ENCODE measurements at regions not wholly inside any gene's neighbourhood (a gene's known extent, or its start where the extent isn't known, plus 50 kb on each side); places are given as distances from the start of the nearest gene placed in this dataset.

- TF ChIP-seq CEBPB (IDR thresholded peaks at IDR 0.05) (no peak), EGR1 (IDR thresholded peaks at IDR 0.05) (no peak), EP300 (IDR thresholded peaks at IDR 0.05; ENCODE audit: borderline replicate concordance) (no peak)
- TF ChIP-seq, protein P1, sequence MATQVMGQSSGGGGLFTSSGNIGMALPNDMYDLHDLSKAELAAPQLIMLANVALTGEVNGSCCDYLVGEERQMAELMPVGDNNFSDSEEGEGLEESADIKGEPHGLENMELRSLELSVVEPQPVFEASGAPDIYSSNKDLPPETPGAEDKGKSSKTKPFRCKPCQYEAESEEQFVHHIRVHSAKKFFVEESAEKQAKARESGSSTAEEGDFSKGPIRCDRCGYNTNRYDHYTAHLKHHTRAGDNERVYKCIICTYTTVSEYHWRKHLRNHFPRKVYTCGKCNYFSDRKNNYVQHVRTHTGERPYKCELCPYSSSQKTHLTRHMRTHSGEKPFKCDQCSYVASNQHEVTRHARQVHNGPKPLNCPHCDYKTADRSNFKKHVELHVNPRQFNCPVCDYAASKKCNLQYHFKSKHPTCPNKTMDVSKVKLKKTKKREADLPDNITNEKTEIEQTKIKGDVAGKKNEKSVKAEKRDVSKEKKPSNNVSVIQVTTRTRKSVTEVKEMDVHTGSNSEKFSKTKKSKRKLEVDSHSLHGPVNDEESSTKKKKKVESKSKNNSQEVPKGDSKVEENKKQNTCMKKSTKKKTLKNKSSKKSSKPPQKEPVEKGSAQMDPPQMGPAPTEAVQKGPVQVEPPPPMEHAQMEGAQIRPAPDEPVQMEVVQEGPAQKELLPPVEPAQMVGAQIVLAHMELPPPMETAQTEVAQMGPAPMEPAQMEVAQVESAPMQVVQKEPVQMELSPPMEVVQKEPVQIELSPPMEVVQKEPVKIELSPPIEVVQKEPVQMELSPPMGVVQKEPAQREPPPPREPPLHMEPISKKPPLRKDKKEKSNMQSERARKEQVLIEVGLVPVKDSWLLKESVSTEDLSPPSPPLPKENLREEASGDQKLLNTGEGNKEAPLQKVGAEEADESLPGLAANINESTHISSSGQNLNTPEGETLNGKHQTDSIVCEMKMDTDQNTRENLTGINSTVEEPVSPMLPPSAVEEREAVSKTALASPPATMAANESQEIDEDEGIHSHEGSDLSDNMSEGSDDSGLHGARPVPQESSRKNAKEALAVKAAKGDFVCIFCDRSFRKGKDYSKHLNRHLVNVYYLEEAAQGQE (IDR thresholded peaks at IDR 0.05; ENCODE audit: low read depth): no peak
- TF ChIP-seq, protein P2, sequence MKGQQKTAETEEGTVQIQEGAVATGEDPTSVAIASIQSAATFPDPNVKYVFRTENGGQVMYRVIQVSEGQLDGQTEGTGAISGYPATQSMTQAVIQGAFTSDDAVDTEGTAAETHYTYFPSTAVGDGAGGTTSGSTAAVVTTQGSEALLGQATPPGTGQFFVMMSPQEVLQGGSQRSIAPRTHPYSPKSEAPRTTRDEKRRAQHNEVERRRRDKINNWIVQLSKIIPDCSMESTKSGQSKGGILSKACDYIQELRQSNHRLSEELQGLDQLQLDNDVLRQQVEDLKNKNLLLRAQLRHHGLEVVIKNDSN (IDR thresholded peaks at IDR 0.05): no peak
Observed at GRCh38 chr1:5580926-5581325, 411.3 kb downstream of the NPHP4 start.

- TF ChIP-seq CEBPB (IDR thresholded peaks at IDR 0.05) (no peak), MAX (IDR thresholded peaks at IDR 0.05) (no peak), NFIC (IDR thresholded peaks at IDR 0.05) (no peak), TCF12 (IDR thresholded peaks at IDR 0.05; ENCODE audit: low read depth) (no peak), YY1 (IDR thresholded peaks at IDR 0.05; ENCODE audit: low read depth) (no peak)
- TF ChIP-seq, protein P1 (IDR thresholded peaks at IDR 0.05; ENCODE audit: low read depth): no peak
Observed at GRCh38 chr1:5579966-5580365, 412.3 kb downstream of the NPHP4 start.

GRCh38 chr1:5578690-5579089, 413.5 kb downstream of the NPHP4 start:
- TF ChIP-seq MAX (IDR thresholded peaks at IDR 0.05): no peak
- TF ChIP-seq TAF1 (IDR thresholded peaks at IDR 0.05; ENCODE audit: low read depth): no peak
- TF ChIP-seq RAD21 (IDR thresholded peaks at IDR 0.05; ENCODE audit: low read depth): no peak
- TF ChIP-seq, protein P1 (IDR thresholded peaks at IDR 0.05; ENCODE audit: low read depth): no peak
- no peak for TF ChIP-seq EGR1 (IDR thresholded peaks at IDR 0.05)
- TF ChIP-seq TEAD4 (IDR thresholded peaks at IDR 0.05): 0 out of 2 replicates have a peak, but pooled peaks have one; percentile 55
- peak; percentile 83 for TF ChIP-seq EP300 (IDR thresholded peaks at IDR 0.05; ENCODE audit: borderline replicate concordance)
- TF ChIP-seq FOXM1 (IDR thresholded peaks at IDR 0.05; ENCODE audit: borderline replicate concordance, low read depth): 0 out of 2 replicates have a peak, but pooled peaks have one; percentile 58
- no peak for TF ChIP-seq CEBPB (IDR thresholded peaks at IDR 0.05)
- TF ChIP-seq, protein P2 (IDR thresholded peaks at IDR 0.05): no peak
- TF ChIP-seq ZBTB7A (IDR thresholded peaks at IDR 0.05; ENCODE audit: low read depth): no peak
- no peak for TF ChIP-seq CREB1 (IDR thresholded peaks at IDR 0.05; ENCODE audit: low read depth)
- TF ChIP-seq YY1 (IDR thresholded peaks at IDR 0.05; ENCODE audit: low read depth): no peak
- TF ChIP-seq TCF12 (IDR thresholded peaks at IDR 0.05; ENCODE audit: low read depth): peak; percentile 73
- peak; percentile 37; the same call in 1 of the 2 replicates for TF ChIP-seq NFIC (IDR thresholded peaks at IDR 0.05)

- no peak for TF ChIP-seq TCF12 (IDR thresholded peaks at IDR 0.05; ENCODE audit: low read depth)
- TF ChIP-seq, protein P1 (IDR thresholded peaks at IDR 0.05; ENCODE audit: low read depth): no peak
- TF ChIP-seq CREB1 (IDR thresholded peaks at IDR 0.05; ENCODE audit: low read depth): no peak
- TF ChIP-seq CEBPB (IDR thresholded peaks at IDR 0.05): no peak
- TF ChIP-seq, protein P2 (IDR thresholded peaks at IDR 0.05): no peak
- no peak for TF ChIP-seq TEAD4 (IDR thresholded peaks at IDR 0.05)
- no peak for TF ChIP-seq NFIC (IDR thresholded peaks at IDR 0.05)
- no peak for TF ChIP-seq RAD21 (IDR thresholded peaks at IDR 0.05; ENCODE audit: low read depth)
- TF ChIP-seq EGR1 (IDR thresholded peaks at IDR 0.05): no peak
- TF ChIP-seq TAF1 (IDR thresholded peaks at IDR 0.05; ENCODE audit: low read depth): no peak
- no peak for TF ChIP-seq MAX (IDR thresholded peaks at IDR 0.05)
- TF ChIP-seq EP300 (IDR thresholded peaks at IDR 0.05; ENCODE audit: borderline replicate concordance): no peak
- TF ChIP-seq FOXM1 (IDR thresholded peaks at IDR 0.05; ENCODE audit: borderline replicate concordance, low read depth): no peak
- no peak for TF ChIP-seq YY1 (IDR thresholded peaks at IDR 0.05; ENCODE audit: low read depth)
- no peak for TF ChIP-seq ZBTB7A (IDR thresholded peaks at IDR 0.05; ENCODE audit: low read depth)
Observed at GRCh38 chr1:5577255-5578040, 414.8 kb downstream of the NPHP4 start.

All from Ishikawa (cell line).